Urothelium cell line (cell line): ENCODE measurements at regions not wholly inside any gene's neighbourhood (a gene's known extent, or its start where the extent isn't known, plus 50 kb on each side); places are given as distances from the start of the nearest gene placed in this dataset.
A peak's percentile ranks its signal among the peaks of the same experiment; 100 is the strongest.
"Not testable (repeated sequence)": the region's sequence is repeated elsewhere in the genome, so short reads cannot be mapped to it uniquely, and the experiment has no call there.

Experiments
- DNase-seq: peaks from one replicate; pipeline ENCODE4 v3.0.0; 2011; ENCODE audit warnings: low spot score, mixed read lengths
- FAIRE-seq: peaks from 2 replicates; lab custom pipeline; 2011; peaks lifted over from hg19 to GRCh38; lab: Jason Lieb, UNC

DNA sequence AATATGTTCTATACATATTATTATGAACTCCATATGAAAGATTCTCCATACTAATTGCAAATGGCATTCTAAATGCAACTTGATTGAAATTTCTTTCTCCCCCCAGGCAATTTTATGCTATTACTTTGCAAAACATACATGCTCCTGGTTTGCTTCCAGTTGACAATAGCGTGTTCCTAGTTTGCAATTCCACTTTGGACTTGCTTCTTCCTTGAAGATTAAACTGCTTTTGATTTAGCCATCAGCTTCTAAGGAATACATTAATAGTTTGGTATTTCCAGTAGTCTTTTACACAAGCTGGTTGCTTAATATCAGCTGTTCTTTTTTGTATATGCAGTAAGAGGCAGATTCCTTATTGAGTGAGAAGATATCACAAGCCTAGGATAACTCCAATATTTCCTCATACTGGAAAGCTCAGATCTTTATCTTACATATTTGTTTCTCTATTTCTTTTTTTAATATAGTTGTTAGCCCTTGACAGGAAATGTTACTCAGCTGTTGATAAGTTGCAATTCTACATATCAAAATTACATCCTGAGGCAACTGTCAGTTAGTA lies 1941.7 kb upstream of the LRRTM1 start:
- no peak for DNase-seq
- no peak for FAIRE-seq

DNA sequence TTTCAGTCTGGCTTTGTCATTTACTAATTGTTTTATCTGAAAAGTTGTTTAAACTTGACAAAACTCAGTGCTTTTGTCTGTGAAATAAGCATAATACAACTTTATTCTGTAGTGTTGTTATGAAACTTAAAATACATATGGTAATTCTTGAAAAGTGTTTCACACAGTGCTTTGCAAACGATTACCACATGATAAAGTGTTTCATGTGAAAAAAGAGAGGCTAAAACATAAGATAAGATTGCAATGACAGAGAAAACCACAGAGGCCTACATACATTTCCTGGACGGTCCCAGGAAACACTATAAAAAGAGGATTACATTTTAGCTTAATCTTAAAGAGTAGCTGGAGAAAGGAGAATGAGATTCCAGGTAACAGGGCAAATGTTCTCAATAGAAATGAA lies 1934.6 kb upstream of the LRRTM1 start:
- FAIRE-seq (no peak), DNase-seq (no peak)

DNA sequence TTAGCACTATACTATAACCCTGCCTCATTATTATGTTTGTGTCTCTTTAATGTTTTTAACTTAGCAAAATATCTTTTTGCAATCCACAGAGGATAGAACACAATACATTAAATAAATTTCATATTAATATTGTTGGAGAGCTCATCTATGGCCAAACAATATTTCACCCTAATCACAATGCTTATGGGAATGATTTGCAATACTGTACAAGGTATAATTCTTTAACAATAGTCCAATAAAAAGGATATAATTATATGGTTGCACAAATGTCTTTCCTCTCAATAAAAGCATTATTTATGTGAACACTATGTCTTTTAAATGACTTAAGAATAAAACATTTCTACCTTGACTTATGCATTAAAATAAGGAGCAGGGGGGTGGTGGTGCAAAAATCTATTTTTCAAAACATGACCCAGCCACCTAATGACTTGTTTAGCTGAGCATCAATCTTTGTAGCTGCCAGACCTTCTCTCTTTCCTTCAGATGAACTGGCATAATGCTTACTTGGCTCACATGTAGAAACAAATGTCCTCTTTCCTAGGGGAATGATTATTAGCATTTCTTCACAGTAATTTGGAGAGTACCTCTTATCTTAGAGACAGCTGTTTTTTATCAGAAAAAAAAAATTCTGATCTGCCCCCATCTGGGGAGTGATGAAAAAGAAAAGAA lies 1933.6 kb upstream of the LRRTM1 start:
- DNase-seq (no peak), FAIRE-seq (no peak)

DNA sequence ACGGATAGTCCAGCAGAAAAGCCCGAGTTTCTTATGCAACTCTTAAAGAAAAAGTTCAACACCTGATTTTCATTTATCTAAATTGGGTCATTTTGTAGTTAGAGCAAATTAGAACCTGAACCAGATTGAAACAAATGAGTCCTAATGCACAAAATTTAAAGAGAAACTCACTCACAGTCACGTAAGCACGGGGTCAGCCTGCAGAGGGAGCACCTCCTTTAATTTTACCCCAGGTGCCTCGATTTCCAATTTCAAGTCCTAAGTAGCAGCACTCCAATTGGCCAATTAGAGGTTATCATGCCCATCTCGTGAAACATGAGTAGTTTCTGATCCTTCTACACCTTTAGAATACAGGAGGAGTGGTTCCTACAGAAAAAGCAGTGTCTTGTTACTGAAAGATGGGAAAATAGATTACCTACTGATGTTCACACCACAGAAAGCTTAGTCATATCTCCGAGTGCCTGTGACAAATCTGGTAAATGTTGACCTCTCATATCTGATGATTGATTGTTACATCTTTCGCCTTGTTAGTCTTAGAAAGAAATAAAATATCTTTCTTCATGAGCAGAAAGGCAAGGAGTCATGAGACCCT lies 1929.8 kb upstream of the LRRTM1 start:
- DNase-seq (peak; percentile 17), FAIRE-seq (no peak)

DNA sequence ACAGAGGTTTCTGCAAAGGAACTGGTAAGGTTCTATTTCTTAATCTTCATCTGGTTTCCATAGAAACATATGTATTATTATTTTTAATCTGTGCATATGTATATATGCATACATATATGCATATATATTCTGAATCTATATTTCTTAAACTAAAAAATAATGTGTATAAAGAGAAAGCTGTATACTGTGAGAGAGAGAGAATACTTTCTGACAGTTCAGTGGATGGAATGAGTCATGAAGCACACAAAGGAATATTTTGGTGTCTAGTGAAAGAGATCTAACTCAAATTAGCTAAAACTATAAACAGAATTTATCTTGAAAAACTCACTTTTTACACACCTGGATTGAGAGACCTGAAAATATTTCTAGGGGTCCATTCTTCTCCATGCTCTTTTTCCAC lies 1929.3 kb upstream of the LRRTM1 start:
- no peak for DNase-seq
- FAIRE-seq = no peak

DNA sequence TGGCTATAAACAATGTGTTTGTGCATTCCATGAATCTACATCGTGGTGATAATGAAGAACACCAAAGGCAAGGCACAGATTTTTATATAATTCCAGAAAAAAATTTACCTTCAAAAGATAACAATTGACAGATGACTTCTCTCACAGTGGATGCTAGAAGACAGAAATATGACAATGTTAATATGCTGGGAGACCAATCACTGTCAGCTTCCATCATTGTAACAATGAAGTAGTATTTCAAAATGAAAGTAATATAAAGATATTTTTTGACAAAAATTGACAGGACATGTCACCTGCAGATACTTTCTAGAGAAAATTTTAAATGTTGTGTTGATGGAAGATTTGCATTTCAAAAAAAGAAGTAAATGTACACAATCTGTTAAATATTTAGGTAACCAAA lies 1925.9 kb upstream of the LRRTM1 start:
- FAIRE-seq (no peak), DNase-seq (no peak)

DNA sequence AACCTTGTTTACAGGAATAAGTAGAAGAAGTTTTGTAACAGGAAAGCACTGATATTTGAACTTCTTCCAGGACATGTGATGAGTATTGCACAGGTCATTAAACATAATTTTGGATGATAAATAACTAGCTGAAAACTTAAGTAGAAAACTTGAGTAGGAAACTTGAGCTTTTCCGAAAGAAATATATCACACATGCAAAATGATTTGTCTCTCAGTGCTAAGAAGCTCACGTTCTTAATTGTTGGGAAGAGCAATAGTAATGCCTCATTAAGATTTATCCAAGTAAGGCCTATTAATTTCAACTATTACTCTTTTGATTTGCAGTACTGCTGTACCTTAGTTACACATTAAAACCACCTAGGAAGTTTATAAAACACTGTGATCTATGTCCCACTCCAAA lies 1921.9 kb upstream of the LRRTM1 start:
- DNase-seq = no peak
- no peak for FAIRE-seq

DNA sequence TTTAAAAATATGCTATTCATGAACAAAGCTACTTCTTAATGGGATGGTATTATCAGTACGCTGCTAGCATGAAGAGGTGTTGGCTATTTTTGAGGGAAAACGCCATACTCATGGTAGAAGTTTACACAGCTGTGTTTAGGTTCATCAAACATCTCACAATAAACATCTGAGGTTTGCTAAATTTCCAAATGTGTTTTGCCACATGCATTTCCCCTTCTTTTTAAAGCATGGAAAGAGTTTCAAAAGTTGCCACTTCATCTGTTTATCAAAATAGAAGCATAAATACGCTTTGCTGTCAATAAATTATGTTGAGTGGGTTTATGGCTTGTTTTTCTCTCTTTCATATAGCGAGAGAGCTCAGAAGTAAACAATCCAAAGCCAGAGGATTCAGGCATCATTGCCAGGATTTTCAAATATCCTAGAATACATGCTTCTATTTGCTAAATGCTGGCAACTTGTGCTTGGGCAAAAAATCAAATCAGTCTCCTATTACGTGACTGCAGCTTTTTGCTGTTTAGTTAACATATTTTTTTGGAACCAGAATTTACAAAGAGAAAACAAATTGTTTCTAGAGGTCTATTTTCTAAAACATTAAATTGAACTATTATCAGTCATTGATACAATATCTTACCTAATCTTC lies 1919.9 kb upstream of the LRRTM1 start:
- FAIRE-seq (no peak), DNase-seq (no peak)

DNA sequence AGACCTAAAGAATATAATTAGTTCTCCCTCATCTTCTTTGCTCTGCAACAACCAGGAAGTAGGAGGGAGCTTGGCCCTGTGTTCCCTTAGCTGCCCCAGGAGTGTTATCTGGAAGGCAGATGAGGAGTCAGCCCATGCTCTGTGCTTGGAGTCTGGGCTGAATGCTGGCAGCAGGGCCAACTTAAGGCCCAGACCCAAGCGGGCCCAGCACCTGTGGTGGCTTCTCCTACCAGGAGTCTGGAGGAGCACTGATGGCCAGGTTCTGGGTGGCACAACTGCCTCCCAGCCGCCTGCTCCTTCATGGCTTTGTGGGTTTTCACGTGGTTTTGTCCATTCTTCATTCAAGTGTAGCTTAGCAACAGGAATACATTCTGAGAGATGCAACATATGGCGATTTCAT lies 1910.7 kb upstream of the LRRTM1 start:
- FAIRE-seq (no peak), DNase-seq (no peak)

DNA sequence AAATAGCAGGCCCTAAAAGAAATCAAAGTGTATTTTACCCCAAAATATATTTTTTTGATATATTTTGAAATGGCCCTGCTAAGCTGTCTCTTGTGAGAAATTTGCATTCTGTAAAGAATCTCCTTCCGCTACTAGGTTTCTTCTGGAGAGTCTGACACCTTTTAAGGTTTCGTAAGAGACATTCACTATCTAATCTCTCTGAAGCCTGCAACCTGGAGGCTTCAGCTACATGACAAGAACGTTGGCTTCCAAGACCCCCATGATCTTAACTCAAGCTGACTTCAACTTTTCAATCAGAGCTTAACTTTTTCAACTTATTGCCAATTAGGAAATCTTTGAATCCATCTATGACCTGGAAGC lies 1894.9 kb upstream of the LRRTM1 start:
- no peak for FAIRE-seq
- no peak for DNase-seq

DNA sequence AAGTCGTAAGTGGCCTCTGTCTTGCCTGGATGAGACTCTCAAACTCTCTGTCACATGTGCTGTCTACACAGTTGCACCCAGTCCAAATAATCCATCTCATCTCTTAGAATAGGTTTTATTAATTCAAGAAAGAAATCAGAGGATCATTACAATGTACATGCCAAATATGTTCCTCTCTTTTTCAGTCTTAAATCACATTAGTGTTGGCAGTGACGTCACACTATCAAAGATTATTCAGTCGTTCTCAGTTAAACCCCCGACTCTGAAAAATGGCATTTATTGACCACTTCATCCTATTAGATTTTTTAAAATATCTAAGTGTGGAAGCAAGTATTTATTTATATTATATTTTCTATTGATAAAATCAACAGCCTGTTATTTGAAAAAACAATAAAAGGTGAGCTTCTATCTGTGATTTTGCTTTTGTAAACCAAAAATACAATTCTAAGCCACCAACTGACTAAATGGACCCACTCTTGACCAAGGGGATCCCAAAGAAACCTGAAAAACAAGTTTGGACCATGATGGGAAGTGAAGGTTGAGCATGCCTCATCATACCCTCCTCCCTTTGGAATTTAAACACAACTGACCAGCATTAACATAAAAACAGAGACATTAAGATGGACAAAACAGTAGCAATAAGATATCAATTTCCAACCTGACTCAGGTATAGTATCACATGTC lies 1894.4 kb upstream of the LRRTM1 start:
- DNase-seq (no peak), FAIRE-seq (no peak)

DNA sequence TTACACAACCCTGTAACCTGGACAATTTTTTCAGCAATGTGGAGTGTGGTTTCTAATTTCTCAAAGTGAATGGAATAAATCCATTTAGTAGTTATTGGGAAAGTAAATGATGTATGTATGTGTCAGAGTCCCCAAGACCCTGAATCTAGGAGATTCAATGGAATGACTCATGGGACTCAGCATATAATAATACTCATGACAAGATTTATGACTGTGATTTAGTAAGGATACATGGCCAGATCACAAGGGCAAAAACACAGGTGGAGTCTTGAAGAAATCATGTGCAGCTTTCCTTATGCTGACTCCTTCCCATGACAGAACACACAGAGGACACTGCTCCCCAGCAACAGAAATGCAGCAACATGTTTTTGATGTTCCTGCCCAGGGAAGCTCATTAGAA lies 1877.7 kb upstream of the LRRTM1 start:
- DNase-seq (peak; percentile 4), FAIRE-seq (no peak)

DNA sequence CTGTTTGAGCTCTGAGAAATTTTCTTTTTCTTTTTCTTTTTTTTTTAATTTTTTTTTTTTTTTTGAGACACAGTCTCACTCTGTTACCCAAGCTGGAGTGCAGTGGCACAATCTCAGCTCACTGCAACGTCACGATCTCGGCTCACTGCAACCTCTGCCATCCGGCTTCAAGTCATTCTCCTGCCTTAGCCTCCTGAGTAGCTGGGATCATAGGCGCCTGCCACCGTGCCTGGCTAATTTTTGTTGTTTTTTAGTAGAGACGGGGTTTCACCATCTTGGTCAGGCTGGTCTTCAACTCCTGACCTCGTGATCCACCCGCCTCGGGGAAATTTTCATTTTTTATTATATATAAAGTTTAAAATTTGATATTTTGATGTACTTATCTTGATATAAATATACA lies 1870.7 kb upstream of the LRRTM1 start:
- not testable (repeated sequence) for DNase-seq

DNA sequence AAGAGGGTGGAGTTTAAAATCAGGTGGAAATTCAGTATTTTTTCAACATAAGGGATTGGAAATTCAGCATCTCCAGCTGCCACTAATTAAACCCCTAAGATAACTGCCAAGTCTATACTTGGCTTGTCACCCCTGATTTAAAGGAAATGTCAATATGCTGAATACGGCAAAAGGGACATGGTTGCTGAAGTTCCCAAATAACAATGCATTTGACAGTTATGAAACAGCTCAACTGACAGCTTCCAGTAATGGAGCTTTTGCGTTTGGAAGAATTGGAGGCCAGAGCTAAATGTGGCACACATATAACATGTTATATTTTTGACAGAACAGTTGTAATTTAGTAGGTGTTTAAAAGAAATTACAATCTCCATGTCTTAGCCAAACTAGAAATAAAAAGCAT lies 1867.9 kb upstream of the LRRTM1 start:
- FAIRE-seq (no peak), DNase-seq (no peak)

More for the DNA sequence above, 1870.7 kb upstream of the LRRTM1 start:
- not testable (repeated sequence) for FAIRE-seq

DNA sequence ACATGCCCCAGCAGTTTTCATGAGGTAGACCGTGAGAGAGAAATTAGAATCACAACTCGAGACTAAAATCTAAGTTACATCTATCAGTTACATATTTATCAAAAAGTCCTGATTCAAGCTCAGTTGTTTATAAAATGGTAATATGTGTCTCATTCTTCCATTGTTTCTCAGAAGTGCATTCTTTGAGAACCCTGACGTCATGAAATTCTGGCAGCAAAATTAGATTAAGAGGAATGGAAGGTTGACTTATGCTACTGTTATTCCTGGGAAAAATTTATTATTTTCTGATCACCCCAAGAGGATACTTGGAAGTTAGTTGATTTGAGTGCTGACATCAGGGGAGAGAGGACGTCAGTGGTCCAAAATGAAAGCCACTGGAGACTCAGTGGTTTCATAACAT lies 1864.8 kb upstream of the LRRTM1 start:
- DNase-seq (no peak), FAIRE-seq (no peak)

DNA sequence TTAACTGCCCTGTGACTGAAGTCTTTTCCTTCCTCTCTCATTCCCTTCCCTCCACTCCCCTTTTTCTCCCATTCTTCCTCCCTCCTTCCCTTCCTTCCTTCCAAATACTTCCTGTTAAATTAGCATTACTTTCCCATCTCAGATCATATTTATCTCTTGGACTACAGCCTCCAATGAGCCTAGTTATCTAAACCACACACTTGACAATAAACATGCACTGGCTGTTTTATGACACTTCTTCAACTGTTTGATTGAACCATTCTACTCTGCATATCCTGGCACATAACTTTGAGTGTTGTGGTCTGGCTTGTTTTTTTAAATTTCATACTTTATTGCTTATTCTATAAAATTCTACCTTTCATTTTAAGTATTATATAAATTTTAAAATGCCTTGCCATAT lies 1860.8 kb upstream of the LRRTM1 start:
- FAIRE-seq = no peak
- no peak for DNase-seq

DNA sequence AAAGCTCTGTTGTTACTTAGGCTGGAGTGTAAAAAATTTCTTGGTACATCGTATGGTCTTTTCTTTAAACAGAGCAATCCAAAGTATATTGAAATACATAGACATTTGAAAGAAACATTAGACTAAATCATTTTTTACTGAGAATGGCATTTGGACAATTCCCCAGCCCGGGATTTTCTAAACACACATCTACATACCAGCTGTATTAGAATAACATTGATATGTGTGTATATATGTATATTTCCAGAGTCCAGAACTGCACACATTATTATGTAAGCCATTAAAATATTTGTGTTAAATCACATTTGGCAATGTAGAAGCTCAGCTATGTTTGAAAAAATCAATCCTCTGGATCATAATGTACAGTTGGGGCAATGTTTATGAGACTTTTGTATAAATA lies 1853.6 kb upstream of the LRRTM1 start:
- no peak for FAIRE-seq
- no peak for DNase-seq

DNA sequence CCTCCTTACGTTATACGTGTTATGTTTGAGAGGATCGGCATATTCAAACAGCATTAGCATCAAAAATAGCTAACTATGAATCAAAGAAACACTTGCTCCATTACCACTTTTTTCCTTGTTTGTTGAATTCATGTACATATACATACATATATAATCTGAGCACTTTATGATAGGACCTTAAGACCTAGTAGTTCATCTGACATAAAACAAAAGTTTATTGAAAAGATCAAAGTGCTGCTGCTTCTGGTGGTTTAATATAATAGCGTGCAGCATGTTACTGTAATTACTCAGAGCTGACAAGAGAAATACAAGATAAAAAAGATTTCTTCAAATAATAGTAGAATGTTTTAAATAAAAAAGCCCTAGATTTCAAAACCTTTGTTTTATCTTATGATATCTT lies 1850.9 kb upstream of the LRRTM1 start:
- no peak for FAIRE-seq
- no peak for DNase-seq

DNA sequence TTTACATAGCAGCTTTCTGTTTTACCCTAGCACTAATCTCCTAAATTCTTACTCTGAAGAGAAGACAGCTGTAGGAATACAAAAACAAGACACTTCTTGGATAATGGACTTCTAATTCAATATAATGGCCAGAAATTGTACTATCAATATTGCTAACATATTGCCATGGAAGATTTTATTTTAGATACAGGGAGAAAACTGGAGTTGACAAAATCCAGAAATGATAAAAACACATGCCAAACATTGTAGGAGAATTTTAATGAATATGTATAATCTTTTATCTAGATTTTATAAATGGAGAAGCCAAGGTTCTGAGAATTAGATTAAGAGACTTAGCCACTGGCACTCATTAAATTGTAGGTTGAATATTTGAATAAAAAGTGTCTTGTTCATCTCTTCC lies 1838.8 kb upstream of the LRRTM1 start:
- DNase-seq (no peak), FAIRE-seq (no peak)

DNA sequence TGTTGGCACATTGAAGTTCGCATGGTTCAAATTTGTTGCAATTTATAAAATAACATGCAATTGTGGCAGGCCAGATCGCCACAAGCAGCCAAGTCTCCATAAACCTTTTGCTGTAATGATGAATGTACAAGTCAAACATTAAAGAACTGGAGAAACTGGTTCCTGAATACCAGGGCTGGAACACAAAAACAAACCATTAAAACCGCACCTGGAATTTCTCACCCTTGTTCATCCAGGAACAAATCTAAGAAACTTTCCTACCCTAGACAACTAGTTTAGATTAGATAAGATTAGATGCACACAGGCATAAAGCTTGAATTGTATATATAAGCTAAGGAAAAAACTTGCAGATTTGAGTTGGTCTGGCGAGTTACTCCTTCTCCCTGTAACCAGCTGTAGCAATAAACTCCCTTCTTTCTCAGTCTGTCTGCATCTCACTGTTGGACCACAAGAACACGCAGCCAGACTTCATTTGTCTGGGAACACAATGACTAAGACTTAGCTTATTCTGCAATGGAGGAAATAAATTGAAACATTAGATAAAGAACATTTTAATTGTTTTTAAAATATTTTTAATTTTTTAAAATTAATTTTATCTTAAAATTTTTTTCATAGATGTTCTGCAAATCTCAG lies 1835.5 kb upstream of the LRRTM1 start:
- FAIRE-seq (no peak), DNase-seq (no peak)

DNA sequence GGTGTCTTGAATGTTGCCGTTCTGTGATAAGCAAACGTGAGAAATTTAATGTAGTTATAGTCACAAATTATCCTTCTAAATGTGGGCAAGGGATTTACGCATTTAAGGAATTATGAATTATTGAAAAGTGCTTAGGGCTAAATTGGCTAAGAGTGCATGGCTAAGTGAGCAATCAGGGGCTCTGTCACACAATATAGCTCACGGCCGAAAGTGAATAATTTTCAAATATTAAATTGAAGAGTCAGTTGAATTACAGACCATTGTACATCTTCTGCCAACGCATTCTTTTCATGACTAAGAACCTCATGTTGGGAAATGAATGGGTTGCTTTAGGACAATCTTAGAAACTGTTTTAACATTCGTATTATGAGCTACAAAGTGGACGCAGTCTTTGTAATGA lies 1832.9 kb upstream of the LRRTM1 start:
- DNase-seq (no peak), FAIRE-seq (no peak)
